Tibial nerve (tissue), 4 donors: ENCODE measurements at regions not wholly inside any gene's neighbourhood (a gene's known extent, or its start where the extent isn't known, plus 50 kb on each side); places are given as distances from the start of the nearest gene placed in this dataset.

ENCODE experiments used
- CTCF ChIP-seq, 5 experiments: fragments of 200-600 bp in 3 of 5; fragments of 450-650 bp in 2 of 5; sonication (generic) in 3 of 5; IDR thresholded peaks; one replicate each; pipeline ENCODE4 v1.5.1; 2016 to 2019; ENCODE audit warnings: antibody characterized with exemption in 5 of 5, mild to moderate bottlenecking in 3 of 5, moderate library complexity in 2 of 5
- EP300 ChIP-seq, 2 donors: sonication (generic); formaldehyde crosslinking; IDR thresholded peaks; one replicate each; pipeline ENCODE4 v1.6.1; 2017; ENCODE audit warnings: antibody characterized with exemption in 2 of 2, mild to moderate bottlenecking in 1 of 2
- POLR2A ChIP-seq, 2 donors: fragments of 450-650 bp; IDR thresholded peaks; one replicate each; pipeline ENCODE4 v1.6.1; 2017; ENCODE audit warnings: antibody characterized with exemption in 2 of 2, mild to moderate bottlenecking in 2 of 2, moderate library complexity in 2 of 2

- TF ChIP-seq POLR2A (IDR thresholded peaks at IDR 0.05), result no peak
- TF ChIP-seq CTCF (IDR thresholded peaks at IDR 0.05), result no peak
- TF ChIP-seq EP300 (IDR thresholded peaks at IDR 0.05), result no peak
Observed at GRCh38 chr4:129926936-129927335, 831.0 kb downstream of the C4orf33 start.
